ENCODE measurements at regions not wholly inside any gene's neighbourhood (a gene's known extent, or its start where the extent isn't known, plus 50 kb on each side); places are given as distances from the start of the nearest gene placed in this dataset.

GRCh38 chr18:39296293-39296888 lies 1730.8 kb upstream of the CELF4 start:
- H4K20me1 ChIP-seq (ENCODE audit: low read depth) = no peaks in the 10 kb centered on the region
- no peaks in the 10 kb centered on the region for H3K9me3 Mint-ChIP-seq

DNA sequence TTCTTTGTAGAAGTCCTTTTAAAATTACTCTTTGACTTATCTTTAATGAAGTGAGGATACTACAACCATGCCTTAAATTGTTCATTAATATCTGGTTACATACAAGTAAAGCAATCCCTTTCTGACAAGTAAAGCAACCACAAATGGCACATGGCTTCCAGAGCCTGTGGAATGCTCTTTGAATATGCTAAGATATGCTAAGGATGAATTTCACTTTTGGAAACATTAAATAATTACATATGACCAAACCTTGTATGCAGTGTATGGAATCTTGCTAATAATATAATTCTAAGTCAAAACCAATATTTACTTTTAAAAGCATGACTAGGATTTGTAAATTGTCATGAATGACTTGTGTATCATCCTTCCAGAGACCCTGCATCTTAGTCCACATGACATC lies 1711.2 kb upstream of the CELF4 start:
- Mint-ChIP-seq H3K36me3 (no peaks in the 10 kb centered on the region), H3K4me1 (peaks cover 6% of the 10 kb centered on the region), H3K9me3 (peaks cover 2% of the 10 kb centered on the region), H3K27me3 (ENCODE audit: insufficient read depth, low read depth) (no peaks in the 10 kb centered on the region), H3K27ac (no peak overlapping the region), H3K4me3 (no peak overlapping the region)
- TF ChIP-seq EZH2 (IDR thresholded peaks at IDR 0.05) (no peak), EZH2phosphoT487 (IDR thresholded peaks at IDR 0.05) (no peak)
- TF ChIP-seq, protein P1, sequence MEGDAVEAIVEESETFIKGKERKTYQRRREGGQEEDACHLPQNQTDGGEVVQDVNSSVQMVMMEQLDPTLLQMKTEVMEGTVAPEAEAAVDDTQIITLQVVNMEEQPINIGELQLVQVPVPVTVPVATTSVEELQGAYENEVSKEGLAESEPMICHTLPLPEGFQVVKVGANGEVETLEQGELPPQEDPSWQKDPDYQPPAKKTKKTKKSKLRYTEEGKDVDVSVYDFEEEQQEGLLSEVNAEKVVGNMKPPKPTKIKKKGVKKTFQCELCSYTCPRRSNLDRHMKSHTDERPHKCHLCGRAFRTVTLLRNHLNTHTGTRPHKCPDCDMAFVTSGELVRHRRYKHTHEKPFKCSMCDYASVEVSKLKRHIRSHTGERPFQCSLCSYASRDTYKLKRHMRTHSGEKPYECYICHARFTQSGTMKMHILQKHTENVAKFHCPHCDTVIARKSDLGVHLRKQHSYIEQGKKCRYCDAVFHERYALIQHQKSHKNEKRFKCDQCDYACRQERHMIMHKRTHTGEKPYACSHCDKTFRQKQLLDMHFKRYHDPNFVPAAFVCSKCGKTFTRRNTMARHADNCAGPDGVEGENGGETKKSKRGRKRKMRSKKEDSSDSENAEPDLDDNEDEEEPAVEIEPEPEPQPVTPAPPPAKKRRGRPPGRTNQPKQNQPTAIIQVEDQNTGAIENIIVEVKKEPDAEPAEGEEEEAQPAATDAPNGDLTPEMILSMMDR (IDR thresholded peaks at IDR 0.05) = no peak
- H3K4me2 ChIP-seq = no peak overlapping the region
- H2AFZ ChIP-seq (replicated peaks) = no peak overlapping the region
- H3K9ac ChIP-seq = no peak overlapping the region
- no peak overlapping the region for H3K4me3 ChIP-seq
- H3K36me3 ChIP-seq = no peaks in the 10 kb centered on the region
- no peak overlapping the region for H3K27ac ChIP-seq
- no peak for DNase-seq (ENCODE audit: low spot score)
- H3K9me3 ChIP-seq (ENCODE audit: low read depth) = no peaks in the 10 kb centered on the region
- no peaks in the 10 kb centered on the region for H3K79me2 ChIP-seq (ENCODE audit: low read depth)
- H3F3A ChIP-seq (ENCODE audit: low read depth) = no peaks in the 10 kb centered on the region
- H4K20me1 ChIP-seq (ENCODE audit: low read depth) = no peaks in the 10 kb centered on the region
- H3K4me1 ChIP-seq = no peaks in the 10 kb centered on the region
- no peaks in the 10 kb centered on the region for H3K27me3 ChIP-seq

More at GRCh38 chr18:39296293-39296888, 1730.8 kb upstream of the CELF4 start:
- H3K4me2 ChIP-seq = no peak overlapping the region
- no peaks in the 10 kb centered on the region for H3K4me1 ChIP-seq
- no peaks in the 10 kb centered on the region for H3K79me2 ChIP-seq (ENCODE audit: low read depth)
- no peak overlapping the region for H3K9ac ChIP-seq
- no peaks in the 10 kb centered on the region for H3K27me3 ChIP-seq
- TF ChIP-seq EZH2 (IDR thresholded peaks at IDR 0.05) = no peak
- TF ChIP-seq, protein P1 (IDR thresholded peaks at IDR 0.05) = no peak
- no peak for TF ChIP-seq EZH2phosphoT487 (IDR thresholded peaks at IDR 0.05)
- no peaks in the 10 kb centered on the region for H3K36me3 ChIP-seq
- Mint-ChIP-seq H3K27ac (no peak overlapping the region), H3K36me3 (peaks cover 4% of the 10 kb centered on the region), H3K4me3 (no peak overlapping the region), H3K4me1 (peaks cover 2% of the 10 kb centered on the region), H3K27me3 (ENCODE audit: insufficient read depth, low read depth) (no peaks in the 10 kb centered on the region)
- DNase-seq (ENCODE audit: low spot score) = no peak
- H3F3A ChIP-seq (ENCODE audit: low read depth) = no peaks in the 10 kb centered on the region
- H3K4me3 ChIP-seq = no peak overlapping the region
- no peak overlapping the region for H2AFZ ChIP-seq (replicated peaks)
- H3K9me3 ChIP-seq (ENCODE audit: low read depth) = no peaks in the 10 kb centered on the region
- H3K27ac ChIP-seq = no peak overlapping the region

DNA sequence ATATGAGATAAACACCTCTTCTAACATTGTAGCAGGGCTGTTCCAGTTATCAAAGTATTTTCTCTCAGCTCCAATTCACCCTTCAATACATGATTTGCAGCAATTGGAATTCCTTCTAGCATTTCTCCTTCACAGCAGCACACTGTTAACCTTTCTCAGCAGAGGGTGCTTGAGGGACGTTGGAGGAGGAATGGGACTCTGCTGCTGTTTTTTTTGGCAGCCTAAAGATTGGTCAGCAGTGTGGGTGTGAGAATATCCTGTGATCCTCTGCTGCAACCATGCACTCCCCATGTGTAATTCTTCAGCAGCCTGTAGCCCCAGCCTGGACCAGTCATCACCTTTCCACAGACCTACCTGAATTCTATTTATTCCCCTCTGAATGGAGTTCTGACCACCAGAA lies 1708.9 kb upstream of the CELF4 start:
- Histone ChIP-seq H4K20me1 (ENCODE audit: low read depth) (no peaks in the 10 kb centered on the region), H3K79me2 (ENCODE audit: low read depth) (no peaks in the 10 kb centered on the region), H3K27me3 (no peaks in the 10 kb centered on the region), H3K4me1 (no peaks in the 10 kb centered on the region), H3K9me3 (ENCODE audit: low read depth) (no peaks in the 10 kb centered on the region), H3K27ac (no peak overlapping the region), H3F3A (ENCODE audit: low read depth) (no peaks in the 10 kb centered on the region), H3K4me3 (no peak overlapping the region), H2AFZ (replicated peaks) (no peak overlapping the region), H3K36me3 (no peaks in the 10 kb centered on the region), H3K4me2 (no peak overlapping the region), H3K9ac (no peak overlapping the region)
- H3K27ac Mint-ChIP-seq = no peak overlapping the region
- H3K27me3 Mint-ChIP-seq (ENCODE audit: insufficient read depth, low read depth) = no peaks in the 10 kb centered on the region
- H3K4me3 Mint-ChIP-seq = no peak overlapping the region
- no peak for DNase-seq (ENCODE audit: low spot score)
- TF ChIP-seq EZH2phosphoT487 (IDR thresholded peaks at IDR 0.05) = no peak
- no peak for TF ChIP-seq EZH2 (IDR thresholded peaks at IDR 0.05)
- TF ChIP-seq, protein P1 (IDR thresholded peaks at IDR 0.05) = no peak
- peaks cover 2% of the 10 kb centered on the region for H3K9me3 Mint-ChIP-seq
- H3K4me1 Mint-ChIP-seq = peaks cover 8% of the 10 kb centered on the region
- no peaks in the 10 kb centered on the region for H3K36me3 Mint-ChIP-seq
